ENCODE measurements at regions not wholly inside any gene's neighbourhood (a gene's known extent, or its start where the extent isn't known, plus 50 kb on each side); places are given as distances from the start of the nearest gene placed in this dataset.

GRCh38 chr1:170872663-170873062 lies 62.7 kb upstream of the MROH9 start:
- no peak for DNase-seq (ENCODE audit: low read depth)
- TF ChIP-seq, protein P1, sequence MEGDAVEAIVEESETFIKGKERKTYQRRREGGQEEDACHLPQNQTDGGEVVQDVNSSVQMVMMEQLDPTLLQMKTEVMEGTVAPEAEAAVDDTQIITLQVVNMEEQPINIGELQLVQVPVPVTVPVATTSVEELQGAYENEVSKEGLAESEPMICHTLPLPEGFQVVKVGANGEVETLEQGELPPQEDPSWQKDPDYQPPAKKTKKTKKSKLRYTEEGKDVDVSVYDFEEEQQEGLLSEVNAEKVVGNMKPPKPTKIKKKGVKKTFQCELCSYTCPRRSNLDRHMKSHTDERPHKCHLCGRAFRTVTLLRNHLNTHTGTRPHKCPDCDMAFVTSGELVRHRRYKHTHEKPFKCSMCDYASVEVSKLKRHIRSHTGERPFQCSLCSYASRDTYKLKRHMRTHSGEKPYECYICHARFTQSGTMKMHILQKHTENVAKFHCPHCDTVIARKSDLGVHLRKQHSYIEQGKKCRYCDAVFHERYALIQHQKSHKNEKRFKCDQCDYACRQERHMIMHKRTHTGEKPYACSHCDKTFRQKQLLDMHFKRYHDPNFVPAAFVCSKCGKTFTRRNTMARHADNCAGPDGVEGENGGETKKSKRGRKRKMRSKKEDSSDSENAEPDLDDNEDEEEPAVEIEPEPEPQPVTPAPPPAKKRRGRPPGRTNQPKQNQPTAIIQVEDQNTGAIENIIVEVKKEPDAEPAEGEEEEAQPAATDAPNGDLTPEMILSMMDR (conservative IDR thresholded peaks at IDR 0.05; ENCODE audit: low read depth, low read length) = no peak
- H3K4me3 ChIP-seq (ENCODE audit: low read length) = no peak overlapping the region

- TF ChIP-seq, protein P1 (conservative IDR thresholded peaks at IDR 0.05; ENCODE audit: low read depth, low read length) = no peak
- no peak overlapping the region for H3K4me3 ChIP-seq (ENCODE audit: low read length)
- no peak for DNase-seq (ENCODE audit: low read depth)
These were observed 60.7 kb upstream of the MROH9 start for GRCh38 chr1:170874671-170875070.

GRCh38 chr1:170881268-170882265 lies 53.8 kb upstream of the MROH9 start:
- H3K4me3 ChIP-seq (ENCODE audit: low read length) = no peak overlapping the region
- TF ChIP-seq, protein P1 (conservative IDR thresholded peaks at IDR 0.05; ENCODE audit: low read depth, low read length) = peak; percentile 60
- no peak for DNase-seq (ENCODE audit: low read depth)

Measured in retinal pigment epithelial cell (primary cell).